Esophagus squamous epithelium (tissue), 5 donors: ENCODE measurements at regions not wholly inside any gene's neighbourhood (a gene's known extent, or its start where the extent isn't known, plus 50 kb on each side); places are given as distances from the start of the nearest gene placed in this dataset.

Experiments used
- DNase-seq: peaks from one replicate; lab custom pipeline; 2025; lab: John Stamatoyannopoulos, UW
- H3K27ac ChIP-seq, 4 donors: fragments of 200-600 bp; sonication (generic); one replicate each; pipeline ENCODE4 v1.5.1; 2016 to 2019; ENCODE audit warnings: mild to moderate bottlenecking in 1 of 4
- H3K27me3 ChIP-seq, 4 donors: fragments of 200-600 bp; sonication (generic); 1 replicate in 3 of 4; 2 replicates in 1 of 4; pipeline versions ENCODE4 v1.5.1 to v1.6.0; 2017 to 2021; ENCODE audit warnings: antibody characterized with exemption in 1 of 4
- H3K36me3 ChIP-seq, 3 donors: fragments of 200-600 bp; sonication (generic); one replicate each; pipeline ENCODE4 v1.5.1; 2016 to 2019
- H3K4me1 ChIP-seq, 3 donors: fragments of 200-600 bp; sonication (generic); one replicate each; pipeline ENCODE4 v1.5.1; 2017 to 2019
- H3K4me3 ChIP-seq, 4 donors: fragments of 200-600 bp; sonication (generic); 1 replicate in 3 of 4; 2 replicates in 1 of 4; pipeline ENCODE4 v1.5.1; 2016 to 2019; ENCODE audit warnings: mild to moderate bottlenecking in 2 of 4, moderate library complexity in 1 of 4
- H3K9me3 ChIP-seq, 3 donors: fragments of 200-600 bp; sonication (generic); one replicate each; pipeline ENCODE4 v1.5.1; 2016 to 2019
- CTCF ChIP-seq, 6 experiments: fragments of 450-650 bp in 4 of 6; fragments of 200-600 bp in 2 of 6; sonication (generic) in 2 of 6; IDR thresholded peaks; one replicate each; pipeline ENCODE4 v1.5.1; 2016 to 2019; ENCODE audit warnings: antibody characterized with exemption in 6 of 6, mild to moderate bottlenecking in 4 of 6, moderate library complexity in 4 of 6
- POLR2A ChIP-seq, 4 donors: fragments of 450-650 bp; IDR thresholded peaks; one replicate each; pipeline ENCODE4 v1.6.1; 2017; ENCODE audit warnings: antibody characterized with exemption in 4 of 4, mild to moderate bottlenecking in 4 of 4, moderate library complexity in 3 of 4
- WGBS, 2 donors: methylation state at CpG; one replicate each; pipeline ENCODE4 v1.1.5; 2018; 5-methylcytosine and 5-hydroxymethylcytosine counted together
- intact Hi-C: fragments of 100-400 bp; cut with DNase I; formaldehyde crosslinking; loops from one replicate; pipeline ENCODE4 v1.15.0; 2022
- donor health status: DM: yes; HTN: yes; CAD: no.

- H3K36me3 ChIP-seq = no peaks in the 10 kb centered on the region
- peaks cover 0 to 8% (median 0%) of the 10 kb centered on the region in 3 donors for H3K4me1 ChIP-seq
- no peak overlapping the region for H3K4me3 ChIP-seq
- TF ChIP-seq POLR2A (IDR thresholded peaks at IDR 0.05) = no peak
- no peak for TF ChIP-seq CTCF (IDR thresholded peaks at IDR 0.05)
- no peak for DNase-seq
- no peak overlapping the region for H3K27ac ChIP-seq
- H3K9me3 ChIP-seq = no peaks in the 10 kb centered on the region
- intact Hi-C loops = no loop called here
- WGBS, 2 donors = 79 to 81% methylated on average over 9 to 11 of the region's 17 CpGs
- H3K27me3 ChIP-seq = no peaks in the 10 kb centered on the region
These were observed 355.9 kb downstream of the KLF12 start for GRCh38 chr13:73778242-73778864.

GRCh38 chr13:73777134-73777533 is 357.1 kb downstream of the KLF12 start:
- no peaks in the 10 kb centered on the region for H3K36me3 ChIP-seq
- H3K27ac ChIP-seq = no peak overlapping the region
- intact Hi-C loops = no loop called here
- H3K9me3 ChIP-seq = no peaks in the 10 kb centered on the region
- WGBS, 2 donors = 92 to 94% methylated on average over 6 of the region's 6 CpGs
- no peaks in the 10 kb centered on the region for H3K27me3 ChIP-seq
- TF ChIP-seq POLR2A (IDR thresholded peaks at IDR 0.05) (no peak), CTCF (IDR thresholded peaks at IDR 0.05) (no peak)
- DNase-seq = no peak
- no peak overlapping the region for H3K4me3 ChIP-seq
- peaks cover 0 to 1% (median 0%) of the 10 kb centered on the region in 3 donors for H3K4me1 ChIP-seq

- H3K27me3 ChIP-seq = no peaks in the 10 kb centered on the region
- no peak for DNase-seq
- 79 to 82% methylated on average over 3 of the region's 3 CpGs for WGBS, 2 donors
- H3K4me1 ChIP-seq = no peaks in the 10 kb centered on the region
- no peak for TF ChIP-seq CTCF (IDR thresholded peaks at IDR 0.05)
- no peak for TF ChIP-seq POLR2A (IDR thresholded peaks at IDR 0.05)
- H3K9me3 ChIP-seq = no peaks in the 10 kb centered on the region
- H3K36me3 ChIP-seq = no peaks in the 10 kb centered on the region
- H3K27ac ChIP-seq = no peak overlapping the region
- no peak overlapping the region for H3K4me3 ChIP-seq
- intact Hi-C loops = no loop called here
These were observed 357.9 kb downstream of the KLF12 start for GRCh38 chr13:73776151-73776785.

GRCh38 chr13:73773168-73773549 is 361.0 kb downstream of the KLF12 start:
- intact Hi-C loops = no loop called here
- no peaks in the 10 kb centered on the region for H3K4me1 ChIP-seq
- no peak for DNase-seq
- no peaks in the 10 kb centered on the region for H3K27me3 ChIP-seq
- no peak overlapping the region for H3K4me3 ChIP-seq
- 44 to 76% methylated on average over 3 of the region's 3 CpGs for WGBS, 2 donors
- no peak overlapping the region for H3K27ac ChIP-seq
- TF ChIP-seq CTCF (IDR thresholded peaks at IDR 0.05) (no peak), POLR2A (IDR thresholded peaks at IDR 0.05) (no peak)
- no peaks in the 10 kb centered on the region for H3K36me3 ChIP-seq
- H3K9me3 ChIP-seq = no peaks in the 10 kb centered on the region

GRCh38 chr13:73772449-73773167 is 361.6 kb downstream of the KLF12 start:
- no peak for DNase-seq
- TF ChIP-seq POLR2A (IDR thresholded peaks at IDR 0.05) = no peak
- no peak for TF ChIP-seq CTCF (IDR thresholded peaks at IDR 0.05)
- Histone ChIP-seq H3K4me3 (no peak overlapping the region), H3K4me1 (peaks cover 0 to 4% (median 0%) of the 10 kb centered on the region in 3 donors), H3K27me3 (no peaks in the 10 kb centered on the region), H3K36me3 (no peaks in the 10 kb centered on the region), H3K9me3 (no peaks in the 10 kb centered on the region), H3K27ac (no peak overlapping the region)
- intact Hi-C loops = no loop called here
- 68 to 70% methylated on average over 8 of the region's 8 CpGs for WGBS, 2 donors
